Uterus (tissue), 3 donors: ENCODE measurements at regions not wholly inside any gene's neighbourhood (a gene's known extent, or its start where the extent isn't known, plus 50 kb on each side); places are given as distances from the start of the nearest gene placed in this dataset.

Experiments used
- DNase-seq, 2 donors: peaks; one replicate each; pipeline ENCODE4 v3.0.0-alpha.2; 2019 to 2020
- H3K27ac ChIP-seq, 2 donors: fragments of 200-600 bp; sonication (generic); 1 replicate in 1 of 2; 2 replicates in 1 of 2; pipeline ENCODE4 v1.5.1; 2016 to 2018
- H3K27me3 ChIP-seq, 2 donors: fragments of 200-600 bp; sonication (generic); one replicate each; pipeline ENCODE4 v1.5.1; 2018 to 2019; ENCODE audit warnings: control low read depth in 1 of 2
- H3K36me3 ChIP-seq, 2 donors: fragments of 200-600 bp; sonication (generic); one replicate each; pipeline ENCODE4 v1.5.1; 2019; ENCODE audit warnings: control low read depth in 1 of 2
- H3K4me1 ChIP-seq, 2 donors: fragments of 200-600 bp; sonication (generic); one replicate each; pipeline ENCODE4 v1.5.1; 2018 to 2019; ENCODE audit warnings: control low read depth in 1 of 2
- H3K4me3 ChIP-seq, 2 donors: fragments of 200-600 bp; sonication (generic); 1 replicate in 1 of 2; 2 replicates in 1 of 2; pipeline ENCODE4 v1.5.1; 2018 to 2019; ENCODE audit warnings: mild to moderate bottlenecking in 1 of 2
- H3K9me3 ChIP-seq, 2 donors: fragments of 200-600 bp; sonication (generic); one replicate each; pipeline ENCODE4 v1.5.1; 2019; ENCODE audit warnings: control low read depth in 1 of 2
- POLR2A ChIP-seq, 2 donors: fragments of 450-650 bp; IDR thresholded peaks; one replicate each; pipeline ENCODE4 v1.6.1; 2016; ENCODE audit warnings: antibody characterized with exemption in 2 of 2, mild to moderate bottlenecking in 1 of 2, moderate library complexity in 1 of 2
- intact Hi-C: fragments of 100-400 bp; cut with DNase I; formaldehyde crosslinking; loops from one replicate; pipeline ENCODE4 v1.15.1; 2023; ENCODE audit warnings: low total_unique reads
- TF ChIP-seq, protein P1 (sequence below), 4 experiments: fragments of 200-600 bp in 2 of 4; fragments of 450-650 bp in 2 of 4; sonication (generic) in 2 of 4; IDR thresholded peaks; one replicate each; pipeline ENCODE4 v1.5.1; 2016 to 2019; ENCODE audit warnings: antibody characterized with exemption in 4 of 4, mild to moderate bottlenecking in 2 of 4, moderate library complexity in 1 of 4
- donor health status: DM: yes; HTN: yes; CAD: no.

DNA sequence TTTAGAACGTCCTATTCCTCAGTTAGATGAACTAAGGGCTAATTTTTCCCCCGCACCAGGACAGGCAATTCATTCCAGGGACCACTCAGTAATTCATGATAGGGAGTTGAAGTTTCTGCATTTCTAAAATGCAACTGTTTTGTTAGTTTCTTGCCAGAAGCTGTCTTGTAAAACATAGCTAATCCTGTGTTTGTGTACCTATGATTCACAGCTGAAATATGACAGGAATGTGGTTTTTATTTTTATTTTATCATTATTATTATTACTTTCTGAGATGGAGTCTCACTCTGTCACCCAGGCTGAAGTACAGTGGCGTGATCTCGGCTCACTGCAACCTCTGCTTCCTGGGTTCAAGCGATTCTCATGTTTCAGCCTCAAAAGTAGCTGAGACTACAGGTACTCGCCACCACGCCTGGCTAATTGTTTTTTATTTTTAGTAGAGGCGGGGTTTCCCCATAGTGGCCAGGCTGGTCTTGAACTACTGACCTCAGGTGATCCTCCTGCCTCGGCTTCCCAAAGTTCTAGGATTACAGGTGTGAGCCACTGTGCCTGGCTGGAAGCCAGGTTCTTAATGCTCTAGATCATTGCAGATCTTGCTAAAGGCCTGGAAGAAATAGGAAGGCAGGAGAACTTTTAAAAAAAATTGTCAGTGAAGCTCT lies 154.8 kb upstream of the FHL2 start:
- Histone ChIP-seq H3K27ac (no peak overlapping the region), H3K36me3 (no peaks in the 10 kb centered on the region), H3K9me3 (no peaks in the 10 kb centered on the region), H3K27me3 (no peaks in the 10 kb centered on the region), H3K4me1 (no peaks in the 10 kb centered on the region), H3K4me3 (no peak overlapping the region)
- no peak for TF ChIP-seq POLR2A (IDR thresholded peaks at IDR 0.05)
- intact Hi-C loops, result no loop called here
- no peak for DNase-seq

DNA sequence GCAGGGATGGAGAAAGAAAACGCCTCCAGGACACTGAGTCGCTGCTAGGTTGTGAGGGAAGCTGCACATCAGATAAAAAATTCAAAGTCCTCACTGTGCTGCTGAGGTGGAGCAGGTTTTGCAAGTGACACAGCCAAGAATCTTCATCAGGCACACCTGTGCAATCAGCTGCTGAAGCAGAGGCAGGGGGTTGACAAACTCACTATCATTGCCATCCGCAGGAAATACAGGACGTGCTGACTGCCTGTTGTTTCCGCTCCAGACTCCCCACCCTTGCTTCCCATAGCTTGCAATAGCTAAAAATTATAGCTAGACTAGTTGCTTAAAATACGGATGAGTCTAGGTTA lies 147.8 kb upstream of the FHL2 start:
- H3K27me3 ChIP-seq, result no peaks in the 10 kb centered on the region
- no peaks in the 10 kb centered on the region for H3K4me1 ChIP-seq
- no peak for DNase-seq
- H3K36me3 ChIP-seq, result no peaks in the 10 kb centered on the region
- TF ChIP-seq, protein P1, sequence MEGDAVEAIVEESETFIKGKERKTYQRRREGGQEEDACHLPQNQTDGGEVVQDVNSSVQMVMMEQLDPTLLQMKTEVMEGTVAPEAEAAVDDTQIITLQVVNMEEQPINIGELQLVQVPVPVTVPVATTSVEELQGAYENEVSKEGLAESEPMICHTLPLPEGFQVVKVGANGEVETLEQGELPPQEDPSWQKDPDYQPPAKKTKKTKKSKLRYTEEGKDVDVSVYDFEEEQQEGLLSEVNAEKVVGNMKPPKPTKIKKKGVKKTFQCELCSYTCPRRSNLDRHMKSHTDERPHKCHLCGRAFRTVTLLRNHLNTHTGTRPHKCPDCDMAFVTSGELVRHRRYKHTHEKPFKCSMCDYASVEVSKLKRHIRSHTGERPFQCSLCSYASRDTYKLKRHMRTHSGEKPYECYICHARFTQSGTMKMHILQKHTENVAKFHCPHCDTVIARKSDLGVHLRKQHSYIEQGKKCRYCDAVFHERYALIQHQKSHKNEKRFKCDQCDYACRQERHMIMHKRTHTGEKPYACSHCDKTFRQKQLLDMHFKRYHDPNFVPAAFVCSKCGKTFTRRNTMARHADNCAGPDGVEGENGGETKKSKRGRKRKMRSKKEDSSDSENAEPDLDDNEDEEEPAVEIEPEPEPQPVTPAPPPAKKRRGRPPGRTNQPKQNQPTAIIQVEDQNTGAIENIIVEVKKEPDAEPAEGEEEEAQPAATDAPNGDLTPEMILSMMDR (IDR thresholded peaks at IDR 0.05), result no peak
- no peak overlapping the region for H3K4me3 ChIP-seq
- no peaks in the 10 kb centered on the region for H3K9me3 ChIP-seq
- intact Hi-C loops, result no loop called here
- no peak overlapping the region for H3K27ac ChIP-seq

DNA sequence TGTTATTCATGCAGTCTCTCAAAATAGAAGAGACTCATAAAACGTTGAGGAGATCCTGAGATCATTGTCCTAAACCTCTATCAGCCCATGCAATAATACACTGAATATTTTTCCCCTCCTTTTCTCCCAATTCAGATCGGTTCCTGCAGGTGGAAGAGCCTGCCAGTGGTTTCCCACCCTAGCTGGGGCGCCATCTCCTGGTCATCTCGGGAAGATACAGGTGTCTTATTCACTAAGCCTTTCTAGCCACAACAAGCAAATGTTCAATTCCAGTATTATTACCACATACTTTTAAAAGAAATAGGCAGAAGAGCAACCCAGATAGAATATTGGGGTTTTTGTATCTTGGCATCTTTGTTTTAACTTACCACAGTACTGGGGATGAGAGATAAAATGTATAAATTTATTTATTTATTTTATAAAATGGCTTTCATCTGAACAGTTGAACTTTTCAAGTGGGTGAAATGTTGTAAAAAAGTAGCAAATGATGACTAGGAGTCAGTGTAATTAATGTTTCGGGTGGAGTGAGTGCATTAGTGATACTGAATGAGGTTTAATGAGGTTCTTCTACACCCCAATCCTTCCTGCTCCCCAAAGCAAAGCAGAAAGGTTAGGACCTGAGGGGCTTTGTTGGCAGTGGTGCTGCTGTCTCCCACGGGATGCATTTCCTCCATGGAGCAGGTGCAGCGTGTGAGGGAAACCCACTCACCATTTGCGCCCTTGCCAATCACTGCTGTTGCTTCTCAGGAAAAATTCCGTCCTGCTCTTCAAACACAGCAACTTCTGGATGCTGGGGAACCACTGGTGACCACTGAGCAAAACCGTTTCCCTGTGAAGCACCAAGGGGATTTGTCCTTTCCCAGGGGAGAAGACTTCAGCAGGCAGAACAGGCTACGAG lies 147.1 kb upstream of the FHL2 start:
- intact Hi-C loops, result no loop called here
- no peaks in the 10 kb centered on the region for H3K4me1 ChIP-seq
- no peaks in the 10 kb centered on the region for H3K36me3 ChIP-seq
- no peaks in the 10 kb centered on the region for H3K9me3 ChIP-seq
- no peak for TF ChIP-seq POLR2A (IDR thresholded peaks at IDR 0.05)
- TF ChIP-seq, protein P1 (IDR thresholded peaks at IDR 0.05), result peak; percentile 49 to 66 (median 56)
- no peak overlapping the region for H3K4me3 ChIP-seq
- DNase-seq, result peak; percentile 47 to 52
- H3K27ac ChIP-seq, result no peak overlapping the region
- no peaks in the 10 kb centered on the region for H3K27me3 ChIP-seq

DNA sequence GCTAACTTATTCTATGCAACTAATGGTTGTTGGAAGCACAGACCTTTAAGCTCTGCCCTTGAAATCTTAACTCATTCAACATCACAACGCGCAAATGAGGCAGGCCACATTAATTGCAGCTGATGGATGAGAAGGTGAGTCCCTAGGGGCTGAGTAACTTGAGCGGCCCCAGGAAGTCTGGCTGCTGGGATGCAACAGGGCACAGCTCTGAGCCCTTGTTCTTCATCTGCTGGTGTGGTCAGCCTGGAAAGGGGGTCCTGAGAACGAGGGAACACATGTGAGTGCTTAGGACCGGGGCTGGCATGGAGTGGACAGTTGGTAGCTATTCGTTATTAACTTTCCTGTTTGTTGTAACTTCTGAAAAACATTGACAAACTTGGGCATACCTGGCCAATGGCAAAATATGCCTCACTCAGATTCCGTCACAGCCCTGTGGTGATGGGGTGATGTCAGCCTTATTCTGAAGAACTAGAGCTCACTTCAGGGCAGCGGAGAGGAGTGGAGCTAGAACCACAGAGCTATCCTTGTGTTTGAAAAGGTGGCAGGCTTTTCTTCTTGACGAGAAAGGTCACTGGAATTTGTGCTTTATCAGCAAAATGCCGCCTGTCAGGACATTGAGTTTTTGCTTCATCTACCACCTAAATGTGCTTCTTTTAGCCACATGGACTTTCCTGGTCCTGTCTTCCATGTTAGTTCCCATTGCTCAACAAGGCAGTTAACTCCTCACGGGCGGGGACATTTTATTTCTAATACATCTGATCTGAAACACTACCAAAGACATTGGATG lies 145.9 kb upstream of the FHL2 start:
- DNase-seq, result no peak
- TF ChIP-seq, protein P1 (IDR thresholded peaks at IDR 0.05), result no peak
- no peak for TF ChIP-seq POLR2A (IDR thresholded peaks at IDR 0.05)
- intact Hi-C loops, result no loop called here

DNA sequence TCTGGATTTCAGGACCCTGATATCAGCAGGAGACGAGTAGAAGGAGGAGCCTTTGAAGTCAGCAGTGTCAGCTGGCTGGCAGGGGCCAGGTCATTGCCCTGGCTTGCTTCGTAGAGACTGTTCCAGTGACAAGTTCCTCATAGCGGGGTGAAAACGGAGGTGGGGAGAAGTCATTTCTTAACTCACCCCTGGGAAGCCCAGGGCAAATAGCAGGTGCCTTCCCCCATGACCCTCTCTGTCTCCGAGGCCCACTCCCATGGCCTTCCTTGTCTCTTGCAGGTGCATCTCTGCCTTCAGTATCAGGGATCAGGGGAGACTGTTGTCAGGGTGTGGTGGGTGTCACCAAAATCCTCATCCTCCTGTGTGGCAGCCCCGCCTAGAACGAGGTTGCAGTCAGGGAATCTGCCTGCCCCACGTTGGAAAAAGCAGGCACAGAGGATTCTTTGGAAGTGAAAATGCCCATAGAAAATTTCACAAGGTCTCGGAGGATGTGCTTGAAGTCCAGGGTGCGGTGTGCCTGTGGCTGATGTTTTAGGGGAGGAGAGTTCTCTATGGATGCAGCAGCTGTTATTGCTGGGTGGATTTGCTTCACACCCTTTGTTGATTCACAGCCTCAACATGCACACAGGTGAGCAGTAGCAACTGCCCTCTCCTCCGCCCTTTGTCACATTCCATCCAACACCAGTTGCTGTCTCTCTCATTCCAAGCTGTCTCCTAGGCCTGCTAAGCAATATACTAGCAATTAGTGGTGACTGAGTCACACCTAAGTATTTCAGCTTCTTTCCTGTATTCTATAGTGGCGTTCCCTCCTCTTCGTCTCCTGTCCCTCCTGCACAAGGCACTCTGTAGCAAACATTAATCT lies 142.6 kb upstream of the FHL2 start:
- H3K27me3 ChIP-seq, result no peaks in the 10 kb centered on the region
- H3K36me3 ChIP-seq, result no peaks in the 10 kb centered on the region
- TF ChIP-seq, protein P1 (IDR thresholded peaks at IDR 0.05), result no peak
- no peak for TF ChIP-seq POLR2A (IDR thresholded peaks at IDR 0.05)
- DNase-seq, result no peak
- no peaks in the 10 kb centered on the region for H3K9me3 ChIP-seq
- no peak overlapping the region for H3K27ac ChIP-seq
- no peak overlapping the region for H3K4me3 ChIP-seq
- H3K4me1 ChIP-seq, result no peaks in the 10 kb centered on the region
- intact Hi-C loops, result no loop called here

More for the DNA sequence above, 145.9 kb upstream of the FHL2 start:
- no peaks in the 10 kb centered on the region for H3K36me3 ChIP-seq
- H3K4me3 ChIP-seq, result no peak overlapping the region
- no peaks in the 10 kb centered on the region for H3K4me1 ChIP-seq
- H3K9me3 ChIP-seq, result no peaks in the 10 kb centered on the region
- H3K27me3 ChIP-seq, result no peaks in the 10 kb centered on the region
- H3K27ac ChIP-seq, result no peak overlapping the region
